K562 (cell line): ENCODE measurements at regions not wholly inside any gene's neighbourhood (a gene's known extent, or its start where the extent isn't known, plus 50 kb on each side); places are given as distances from the start of the nearest gene placed in this dataset.

Experiments
- ATAC-seq: fragments of 200-7000 bp; cut with Tn5 transposase; 3 replicates; pipeline ENCODE4 v1.9.1; 2020; ENCODE audit warnings: moderate library complexity
- BruUV-seq: library from RNA; stranded (reverse); fragments of 400-500 nt; replicated peaks from 2 replicates; lab custom pipeline; 2021; lab: Mats Ljungman, UMichigan
- CTCF ChIA-PET: fragments of 300-600 bp; formaldehyde crosslinking; extraction: SDS; loops from one replicate; lab custom pipeline; 2021; ENCODE audit warnings: low intra/inter-chr PET ratio; lab: Yijun Ruan, JAX
- POLR2A ChIA-PET: fragments of 300-600, 350-650 bp; sonication (Branson Sonifier 250); formaldehyde crosslinking; extraction: SDS; loops from one replicate; lab custom pipeline; 2021; ENCODE audit warnings: antibody characterized with exemption, inconsistent platforms; lab: Yijun Ruan, JAX
- DNase-seq, 4 experiments: peaks; one replicate each; pipeline versions ENCODE4 v3.0.0 to v3.0.0-alpha.2; 2011 to 2018; ENCODE audit warnings: low spot score in 3 of 4, mixed read lengths in 3 of 4; ENCODE audit errors: extremely low read depth in 1 of 4
- FAIRE-seq: peaks from 2 replicates; lab custom pipeline; 2011; peaks lifted over from hg19 to GRCh38; lab: Jason Lieb, UNC
- H2AFZ ChIP-seq: 2 replicates; pipeline ENCODE4 v1.6.0; 2011; ENCODE audit warnings: low read depth, low read length, control low read depth, inconsistent platforms
- H3K27ac ChIP-seq: fragments of 200-600 bp; 3 replicates; pipeline ENCODE4 v1.8.0; 2011; ENCODE audit warnings: low read depth, mild to moderate bottlenecking, control low read depth, inconsistent platforms, low read length, moderate library complexity, mixed read lengths; ENCODE audit errors: extremely low read depth
- H3K27me3 ChIP-seq, 2 experiments: fragments of 300-600 bp in 1 of 2; 2 replicates in 1 of 2; 3 replicates in 1 of 2; pipeline versions ENCODE4 v1.6.0 to v1.8.0; 2011; ENCODE audit warnings: inconsistent platforms in 2 of 2, low read length in 2 of 2, mild to moderate bottlenecking in 1 of 2, mixed read lengths in 1 of 2, moderate library complexity in 1 of 2; ENCODE audit not compliant: control insufficient read depth in 2 of 2, insufficient read depth in 2 of 2
- H3K36me3 ChIP-seq: fragments of 300-600 bp; 3 replicates; pipeline ENCODE4 v1.8.0; 2011; ENCODE audit warnings: mild to moderate bottlenecking, low read length, inconsistent platforms; ENCODE audit not compliant: control insufficient read depth, insufficient read depth
- H3K4me1 ChIP-seq, 2 experiments: fragments of 200-600 bp in 1 of 2; replicated peaks in 1 of 2; 2 replicates in 1 of 2; 3 replicates in 1 of 2; pipeline versions ENCODE4 v1.5.1 to v1.8.0; 2011; ENCODE audit warnings: inconsistent platforms in 2 of 2, low read length in 2 of 2, mild to moderate bottlenecking in 1 of 2, mixed read lengths in 1 of 2, moderate library complexity in 1 of 2; ENCODE audit not compliant: control insufficient read depth in 2 of 2, insufficient read depth in 2 of 2
- H3K4me2 ChIP-seq: 2 replicates; pipeline ENCODE4 v1.6.1; 2011; ENCODE audit warnings: low read length, control low read depth, inconsistent platforms, mixed read lengths; ENCODE audit not compliant: insufficient read depth
- H3K4me3 ChIP-seq: fragments of 200-600 bp; sonication (generic), shearing (Covaris generic); 2 replicates; pipeline ENCODE4 v1.5.1; 2016; ENCODE audit warnings: control low read depth, inconsistent platforms
- H3K79me2 ChIP-seq: fragments of 200-600 bp; 3 replicates; pipeline ENCODE4 v1.8.0; 2011; ENCODE audit warnings: low read length, inconsistent platforms; ENCODE audit not compliant: control insufficient read depth, insufficient read depth
- H3K9ac ChIP-seq, 2 experiments: 2 replicates each; pipeline versions ENCODE4 v1.6.0 to v1.6.1; 2011; ENCODE audit warnings: low read depth in 2 of 2, low read length in 2 of 2, control low read depth in 1 of 2, inconsistent platforms in 1 of 2, mild to moderate bottlenecking in 1 of 2, mixed read lengths in 1 of 2; ENCODE audit not compliant: insufficient read depth in 1 of 2
- H3K9me1 ChIP-seq: one replicate; pipeline ENCODE4 v1.6.0; 2011; ENCODE audit warnings: inconsistent platforms, mild to moderate bottlenecking, low read length, moderate library complexity; ENCODE audit not compliant: control insufficient read depth, insufficient read depth
- H3K9me3 ChIP-seq: replicated peaks from 2 replicates; pipeline ENCODE4 v1.5.1; 2011; ENCODE audit warnings: low read depth, low read length, inconsistent platforms; ENCODE audit not compliant: control insufficient read depth, insufficient read depth
- H4K20me1 ChIP-seq: replicated peaks from 2 replicates; pipeline ENCODE4 v1.6.1; 2011; ENCODE audit warnings: low read length, inconsistent platforms, mixed read lengths; ENCODE audit not compliant: control insufficient read depth, insufficient read depth
- CHAMP1 ChIP-seq: fragments of 450-650 bp; IDR thresholded peaks from 2 replicates; pipeline ENCODE4 v1.6.1; 2016; ENCODE audit warnings: mild to moderate bottlenecking
- CREB5 ChIP-seq: fragments of 250-450 bp; sonication (Bioruptor Pico); IDR thresholded peaks from 2 replicates; pipeline ENCODE4 v1.5.0; 2020; ENCODE audit warnings: mild to moderate bottlenecking
- ELF2 ChIP-seq: fragments of 250-450 bp; sonication (Bioruptor Pico); IDR thresholded peaks from 2 replicates; pipeline ENCODE4 v1.5.0; 2021; ENCODE audit warnings: mild to moderate bottlenecking
- ETV1 ChIP-seq: fragments of 450-650 bp; conservative IDR thresholded peaks from 2 replicates; pipeline ENCODE4 v1.6.1; 2016; ENCODE audit warnings: missing genetic modification characterization, control low read depth, low read depth, missing compliant biosample characterization
- HDAC6 ChIP-seq: IDR thresholded peaks from 2 replicates; pipeline ENCODE4 v1.6.1; 2012; ENCODE audit warnings: low read depth, mild to moderate bottlenecking, control low read depth, inconsistent platforms, low read length, moderate library complexity
- MAFK ChIP-seq: IDR thresholded peaks from 2 replicates; pipeline ENCODE4 v1.6.1; 2011; ENCODE audit warnings: low read length, improper control_type of control experiment
- SNRNP70 ChIP-seq: fragments of 200-400 bp; formaldehyde crosslinking; optimal IDR thresholded peaks from 2 replicates; pipeline ENCODE3; 2017; ENCODE audit warnings: low read depth, low read length
- YY1 ChIP-seq, 3 experiments: IDR thresholded peaks; 2 replicates each; pipeline ENCODE4 v1.6.1; 2011; ENCODE audit warnings: low read length in 2 of 3, mild to moderate bottlenecking in 2 of 3, moderate library complexity in 2 of 3, borderline replicate concordance in 1 of 3, control low read depth in 1 of 3, low read depth in 1 of 3; ENCODE audit not compliant: insufficient read depth in 3 of 3, insufficient replicate concordance in 2 of 3, control insufficient read depth in 1 of 3, insufficient read length in 1 of 3; ENCODE audit errors: extremely low read depth in 1 of 3
- ZBTB8A ChIP-seq: fragments of 450-650 bp; IDR thresholded peaks from 2 replicates; pipeline ENCODE4 v1.6.1; 2018; ENCODE audit warnings: mild to moderate bottlenecking, moderate library complexity; ENCODE audit not compliant: partially characterized antibody
- ZNF121 ChIP-seq: sonication (generic); formaldehyde crosslinking; conservative IDR thresholded peaks from 2 replicates; pipeline ENCODE4 v1.8.0; 2022; ENCODE audit warnings: missing genetic modification reagents
- WGBS: fragments of 100-300 bp; shearing (Covaris generic); methylation state at CpG from one replicate; pipeline ENCODE4 v1.1.6; 2016; ENCODE audit warnings: low coverage, mixed read lengths; ENCODE audit not compliant: insufficient coverage; ENCODE audit errors: missing lambda C conversion rate; 5-methylcytosine and 5-hydroxymethylcytosine counted together
- in situ Hi-C: fragments of 300-500 bp; cut with MboI; formaldehyde crosslinking; loops from 4 replicates; pipeline ENCODE4 v1.15.0; 2018; ENCODE audit warnings: inconsistent platforms, mixed read lengths
- intact Hi-C: fragments of 100-400 bp; cut with micrococcal nuclease; formaldehyde crosslinking; loops from 2 replicates; pipeline ENCODE4 v1.14.2; 2022

- Histone ChIP-seq H3K9me1 (no peaks in the 10 kb centered on the region), H3K4me3 (no peak overlapping the region), H3K27me3 (no peaks in the 10 kb centered on the region), H3K9ac (no peak overlapping the region), H3K4me2 (no peak overlapping the region), H4K20me1 (no peaks in the 10 kb centered on the region), H2AFZ (no peak overlapping the region), H3K9me3 (no peaks in the 10 kb centered on the region), H3K4me1 (no peaks in the 10 kb centered on the region), H3K36me3 (no peaks in the 10 kb centered on the region), H3K79me2 (no peaks in the 10 kb centered on the region), H3K27ac (no peak overlapping the region)
- in situ Hi-C loops (no loop called here), intact Hi-C loops (no loop called here)
- FAIRE-seq (no peak), DNase-seq (no peak), ATAC-seq (no peak)
- no TSS peak for BruUV-seq
- 70% methylated on average over 1 of the region's 1 CpG for whole genome bisulfite sequencing
- POLR2A ChIA-PET, result interaction anchor here (0.7 kb wide), 2 partner anchors 71 to 147 kb away, joined by 3 read pairs; no protein-coding TSS in a partner anchor
- TF ChIP-seq SNRNP70, result no peak
- no peak for TF ChIP-seq ZBTB8A
- CTCF ChIA-PET, result no interaction called here
Measured at GRCh38 chr11:34770111-34770510, 146.1 kb downstream of the APIP start.

- Histone ChIP-seq H2AFZ (no peak overlapping the region), H3K9me3 (no peaks in the 10 kb centered on the region), H3K9ac (no peak overlapping the region), H3K9me1 (no peaks in the 10 kb centered on the region), H3K79me2 (no peaks in the 10 kb centered on the region), H3K4me2 (no peak overlapping the region), H4K20me1 (no peaks in the 10 kb centered on the region), H3K27me3 (no peaks in the 10 kb centered on the region), H3K27ac (no peak overlapping the region), H3K4me1 (no peaks in the 10 kb centered on the region), H3K36me3 (no peaks in the 10 kb centered on the region), H3K4me3 (no peak overlapping the region)
- WGBS, result 25% methylated on average over 2 of the region's 2 CpGs
- CTCF ChIA-PET, result no interaction called here
- no TSS peak for BruUV-seq
- DNase-seq (no peak), FAIRE-seq (no peak), ATAC-seq (no peak)
- intact Hi-C loops (no loop called here), in situ Hi-C loops (no loop called here)
- POLR2A ChIA-PET, result interaction anchor here (0.7 to 0.9 kb wide), 2 partner anchors 11 to 70 kb away, joined by 3 to 4 read pairs; no protein-coding TSS in a partner anchor
- no peak for TF ChIP-seq MAFK
- no peak for TF ChIP-seq YY1 (IDR thresholded peaks at IDR 0.05; ENCODE audit: borderline replicate concordance in 1 of 3, control insufficient read depth in 1 of 3, extremely low read depth in 1 of 3, insufficient read depth in 3 of 3, insufficient read length in 1 of 3, insufficient replicate concordance in 2 of 3, low read depth in 1 of 3, low read length in 2 of 3)
- TF ChIP-seq CREB5 (CRISPR knock-in tag), result no peak
- no peak for TF ChIP-seq CHAMP1
- TF ChIP-seq ZNF121, result no peak
- TF ChIP-seq HDAC6, result no peak
- no peak for TF ChIP-seq ETV1 (tag)
- TF ChIP-seq ELF2 (CRISPR knock-in tag), result no peak
Measured at GRCh38 chr11:34769224-34769623, 147.0 kb downstream of the APIP start.
